ENCODE measurements at regions not wholly inside any gene's neighbourhood (a gene's known extent, or its start where the extent isn't known, plus 50 kb on each side); places are given as distances from the start of the nearest gene placed in this dataset.

- no peak overlapping the region for H3K4me2 ChIP-seq
- H3F3A ChIP-seq (ENCODE audit: low read depth) = no peaks in the 10 kb centered on the region
- no peak overlapping the region for H3K4me3 ChIP-seq
- no peaks in the 10 kb centered on the region for H3K79me2 ChIP-seq (ENCODE audit: low read depth)
- H3K36me3 ChIP-seq = no peaks in the 10 kb centered on the region
- H3K27me3 Mint-ChIP-seq (ENCODE audit: insufficient read depth, low read depth) = no peaks in the 10 kb centered on the region
- no peak overlapping the region for H2AFZ ChIP-seq (replicated peaks)
- peaks cover 8% of the 10 kb centered on the region for H3K9me3 Mint-ChIP-seq
- H3K4me1 ChIP-seq = no peaks in the 10 kb centered on the region
- no peak overlapping the region for H3K4me3 Mint-ChIP-seq
- no peak overlapping the region for H3K27ac Mint-ChIP-seq
- no peak for DNase-seq (ENCODE audit: low spot score)
- H3K27ac ChIP-seq = no peak overlapping the region
- peaks cover 4% of the 10 kb centered on the region for H3K4me1 Mint-ChIP-seq
- no peak overlapping the region for H3K9ac ChIP-seq
- no peaks in the 10 kb centered on the region for H3K36me3 Mint-ChIP-seq
- TF ChIP-seq CTCF (IDR thresholded peaks at IDR 0.05) (no peak), EZH2 (IDR thresholded peaks at IDR 0.05) (no peak), EZH2phosphoT487 (IDR thresholded peaks at IDR 0.05) (no peak)
- H4K20me1 ChIP-seq (ENCODE audit: low read depth) = no peaks in the 10 kb centered on the region
- no peaks in the 10 kb centered on the region for H3K9me3 ChIP-seq (ENCODE audit: low read depth)
- no peaks in the 10 kb centered on the region for H3K27me3 ChIP-seq
Measured at GRCh38 chr3:188976407-188976806, 195.4 kb upstream of the TPRG1 start.

GRCh38 chr3:188978421-188979171 is 193.2 kb upstream of the TPRG1 start:
- no peaks in the 10 kb centered on the region for H4K20me1 ChIP-seq (ENCODE audit: low read depth)
- no peaks in the 10 kb centered on the region for H3K36me3 ChIP-seq
- H3K9ac ChIP-seq = no peak overlapping the region
- H3K4me3 ChIP-seq = no peak overlapping the region
- H3K4me1 ChIP-seq = no peaks in the 10 kb centered on the region
- TF ChIP-seq CTCF (IDR thresholded peaks at IDR 0.05) = no peak
- no peak for TF ChIP-seq EZH2phosphoT487 (IDR thresholded peaks at IDR 0.05)
- no peak for TF ChIP-seq EZH2 (IDR thresholded peaks at IDR 0.05)
- H3F3A ChIP-seq (ENCODE audit: low read depth) = no peaks in the 10 kb centered on the region
- no peak for DNase-seq (ENCODE audit: low spot score)
- no peak overlapping the region for H3K4me2 ChIP-seq
- H3K4me3 Mint-ChIP-seq = no peak overlapping the region
- H3K9me3 ChIP-seq (ENCODE audit: low read depth) = no peaks in the 10 kb centered on the region
- H3K9me3 Mint-ChIP-seq = no peaks in the 10 kb centered on the region
- H3K4me1 Mint-ChIP-seq = peaks cover 4% of the 10 kb centered on the region
- no peaks in the 10 kb centered on the region for H3K36me3 Mint-ChIP-seq
- no peak overlapping the region for H3K27ac ChIP-seq
- no peaks in the 10 kb centered on the region for H3K27me3 ChIP-seq
- H3K27me3 Mint-ChIP-seq (ENCODE audit: insufficient read depth, low read depth) = no peaks in the 10 kb centered on the region
- no peak overlapping the region for H3K27ac Mint-ChIP-seq
- H2AFZ ChIP-seq (replicated peaks) = no peak overlapping the region
- H3K79me2 ChIP-seq (ENCODE audit: low read depth) = no peaks in the 10 kb centered on the region

- Histone ChIP-seq H3K4me3 (no peak overlapping the region), H3K9me3 (ENCODE audit: low read depth) (no peaks in the 10 kb centered on the region), H2AFZ (replicated peaks) (peak overlapping the region; percentile 27), H3K27ac (no peak overlapping the region), H3K4me2 (no peak overlapping the region), H3K9ac (no peak overlapping the region), H4K20me1 (ENCODE audit: low read depth) (no peaks in the 10 kb centered on the region), H3K36me3 (no peaks in the 10 kb centered on the region), H3K79me2 (ENCODE audit: low read depth) (no peaks in the 10 kb centered on the region), H3K4me1 (no peaks in the 10 kb centered on the region), H3K27me3 (no peaks in the 10 kb centered on the region), H3F3A (ENCODE audit: low read depth) (no peaks in the 10 kb centered on the region)
- no peak for DNase-seq (ENCODE audit: low spot score)
- TF ChIP-seq EZH2 (IDR thresholded peaks at IDR 0.05) (no peak), CTCF (IDR thresholded peaks at IDR 0.05) (no peak), EZH2phosphoT487 (IDR thresholded peaks at IDR 0.05) (no peak)
- Mint-ChIP-seq H3K4me3 (no peak overlapping the region), H3K9me3 (no peaks in the 10 kb centered on the region), H3K4me1 (peaks cover 3% of the 10 kb centered on the region), H3K36me3 (no peaks in the 10 kb centered on the region), H3K27me3 (ENCODE audit: insufficient read depth, low read depth) (no peaks in the 10 kb centered on the region), H3K27ac (no peak overlapping the region)
Measured at GRCh38 chr3:188979248-188979647, 192.5 kb upstream of the TPRG1 start.

Measured in neural progenitor cell (in vitro differentiated cells).